Stimulated activated CD4-positive, alpha-beta T cell treated with anti-CD3 and anti-CD28 coated beads, Interleukin-15, amount 100 ng/mL, for 1 hour (primary cell): ENCODE measurements at regions not wholly inside any gene's neighbourhood (a gene's known extent, or its start where the extent isn't known, plus 50 kb on each side); places are given as distances from the start of the nearest gene placed in this dataset.

Experiments used
- DNase-seq, 2 donors: peaks; one replicate each; pipeline ENCODE4 v3.0.0-alpha.2; 2020; ENCODE audit warnings: low read depth in 1 of 2, low spot score in 1 of 2

DNA sequence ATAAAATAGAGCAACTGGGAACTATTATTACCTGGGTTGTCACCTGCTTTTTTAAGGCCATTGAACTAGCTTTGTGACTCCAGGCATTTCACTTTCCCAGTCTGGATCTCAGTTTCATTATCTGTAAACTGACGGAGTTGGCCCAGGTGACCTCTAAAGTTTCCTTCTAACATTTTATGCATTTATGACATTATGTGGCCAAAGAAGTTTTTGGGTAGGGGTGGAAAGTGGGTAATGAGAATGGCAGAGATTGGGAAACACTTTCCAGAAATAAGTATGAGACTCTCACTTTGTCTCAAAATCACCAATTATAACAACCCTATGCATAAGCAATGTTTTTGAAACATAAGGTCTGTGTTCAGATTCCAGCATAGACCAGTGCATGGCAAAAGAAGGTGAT, 99.1 kb upstream of the ARHGEF3 start:
- no peak for DNase-seq

DNA sequence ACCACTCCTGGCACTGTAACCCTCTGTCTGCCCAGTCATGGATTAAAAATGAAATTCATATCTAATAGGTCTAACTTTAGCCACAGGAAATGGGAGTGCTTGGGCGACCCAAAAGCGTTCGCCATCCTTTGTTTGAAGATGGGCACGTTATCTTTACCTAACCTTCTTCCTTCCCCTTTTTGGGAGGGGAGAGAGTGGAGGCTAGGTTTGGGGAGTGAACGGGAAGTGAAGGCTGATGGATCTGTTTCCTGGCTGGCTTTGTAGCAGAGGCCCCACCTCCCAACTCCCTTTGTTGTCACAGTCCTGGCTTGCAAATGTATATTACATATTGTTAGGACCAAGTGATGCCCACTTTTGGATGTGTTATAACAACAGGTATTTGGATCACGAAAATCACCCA, 98.1 kb upstream of the ARHGEF3 start:
- no peak for DNase-seq

DNA sequence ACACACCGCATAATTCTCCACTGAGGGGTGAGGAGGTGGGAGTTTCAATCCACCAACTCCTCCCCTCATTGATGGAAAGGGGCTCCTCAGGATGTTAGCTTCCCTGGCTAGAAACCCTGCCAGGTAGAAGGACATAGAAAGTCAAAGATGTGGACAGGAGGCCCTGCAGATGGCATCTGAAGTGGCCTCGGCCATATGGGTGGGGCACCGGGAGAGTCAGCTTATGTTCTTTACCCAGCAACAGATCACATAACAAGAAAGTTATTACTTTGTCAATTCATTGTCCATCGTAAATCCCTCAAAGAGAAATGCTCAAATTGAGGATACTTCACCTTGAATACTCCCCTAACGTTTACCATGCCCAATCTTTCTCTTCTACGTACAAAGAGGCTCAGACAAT, 97.3 kb upstream of the ARHGEF3 start:
- DNase-seq: no peak

DNA sequence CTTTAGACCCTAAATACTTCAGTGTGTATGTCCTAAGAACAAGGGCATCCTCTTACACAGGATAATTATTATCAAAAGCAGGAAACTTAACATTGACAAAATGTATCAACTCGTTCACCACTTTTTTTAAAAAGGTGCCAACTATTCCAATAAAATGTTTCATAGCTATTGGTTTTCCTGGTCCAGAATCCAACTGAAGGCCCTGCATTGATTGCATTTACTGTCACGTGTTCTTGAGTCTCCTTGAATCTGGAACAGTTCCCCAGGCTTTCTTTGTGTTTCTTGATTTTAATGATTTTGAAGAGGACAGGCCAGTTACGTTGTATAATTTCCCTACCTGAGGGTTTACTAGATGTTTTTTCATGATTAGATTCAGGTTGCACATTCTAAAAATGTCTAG, 94.6 kb upstream of the ARHGEF3 start:
- DNase-seq: no peak

DNA sequence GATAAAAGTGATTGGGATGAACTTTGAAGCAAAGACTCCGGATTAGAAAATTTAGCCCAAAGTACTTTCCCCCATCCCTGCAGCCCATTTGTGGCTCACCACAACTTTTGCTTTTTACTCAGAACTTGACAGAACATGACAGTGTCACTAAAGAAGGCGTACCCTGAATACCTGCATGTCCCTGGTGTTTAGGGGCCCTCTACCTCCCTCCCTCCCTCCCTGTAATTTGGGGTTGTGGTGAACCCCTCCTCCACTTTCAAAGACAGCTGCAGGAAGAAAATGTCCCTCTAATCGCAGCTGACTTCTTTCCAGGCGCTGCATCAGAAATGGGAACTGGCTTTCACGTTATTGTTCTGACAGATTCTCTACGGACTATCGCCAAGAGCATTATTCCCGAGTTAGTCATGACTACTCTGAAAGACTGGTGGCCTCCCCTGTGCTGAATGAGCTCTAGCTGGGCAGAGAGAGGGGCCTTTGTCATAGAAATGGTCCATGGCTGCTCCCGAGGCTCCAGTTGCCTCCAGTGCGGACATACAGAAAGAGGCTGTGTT, 93.2 kb upstream of the ARHGEF3 start:
- DNase-seq: no peak

DNA sequence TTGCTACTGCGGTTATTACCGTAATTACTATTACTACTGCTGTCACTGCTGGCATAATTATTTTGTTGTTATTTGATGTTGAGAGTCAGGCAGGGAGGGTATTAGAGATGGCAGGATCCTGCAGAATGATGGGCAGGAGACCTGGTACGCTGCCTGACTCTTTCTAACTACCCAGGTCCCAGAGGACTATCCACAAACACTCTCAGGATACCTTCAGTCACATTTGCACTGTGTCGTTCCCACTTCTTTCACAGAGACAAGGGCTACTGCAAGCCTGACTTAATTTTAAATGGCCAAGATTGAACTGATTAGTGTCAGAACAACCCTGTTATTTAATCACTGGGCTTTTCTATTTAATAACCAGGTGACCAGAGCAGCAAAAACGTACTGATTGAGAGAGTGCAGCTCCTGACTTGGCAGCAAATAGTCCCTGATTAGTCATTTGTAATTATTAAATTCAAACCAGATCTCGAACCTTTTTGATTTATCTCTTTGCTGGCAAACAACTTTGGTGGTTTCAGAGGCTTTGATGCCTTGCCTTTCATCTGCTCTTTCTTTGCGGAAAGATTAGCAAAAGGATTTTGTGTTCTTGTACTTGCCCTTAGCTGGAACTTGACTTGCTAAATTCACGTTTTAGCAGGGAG, 88.8 kb upstream of the ARHGEF3 start:
- no peak for DNase-seq

- no peak for DNase-seq
Measured at GRCh38 chr3:56889131-56889530, 87.4 kb upstream of the ARHGEF3 start.

DNA sequence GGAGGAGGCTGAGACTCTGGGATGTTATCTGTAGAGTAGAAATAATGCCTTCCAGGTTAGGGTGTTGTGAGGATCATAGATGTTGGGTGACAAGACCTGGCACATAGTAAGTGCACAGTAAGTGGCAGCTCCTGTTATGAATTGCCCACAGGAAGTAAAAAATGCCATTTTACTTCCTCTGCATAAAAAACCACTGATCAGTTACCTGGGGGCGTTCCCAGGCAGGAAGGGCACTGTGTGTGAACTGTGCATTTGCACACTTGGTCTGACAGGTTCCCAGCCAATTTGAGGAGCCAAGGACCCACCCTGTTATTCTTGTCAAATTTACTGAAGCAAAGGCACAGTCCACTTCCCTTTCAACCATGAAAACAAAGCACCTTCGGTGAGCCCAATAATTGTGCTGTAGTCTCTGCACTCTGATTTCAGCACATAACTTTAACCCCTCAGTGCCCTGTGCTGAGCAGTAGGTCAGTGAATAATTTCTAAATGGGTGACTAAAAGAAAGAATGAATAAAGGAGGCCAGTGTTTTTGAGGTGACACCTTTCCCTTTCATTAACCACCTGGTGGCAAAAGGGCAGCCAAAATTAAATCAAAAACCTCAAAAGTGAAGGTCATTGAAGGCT, 85.8 kb upstream of the ARHGEF3 start:
- DNase-seq: no peak

- no peak for DNase-seq
Measured at GRCh38 chr3:56886314-56886713, 84.6 kb upstream of the ARHGEF3 start.

DNA sequence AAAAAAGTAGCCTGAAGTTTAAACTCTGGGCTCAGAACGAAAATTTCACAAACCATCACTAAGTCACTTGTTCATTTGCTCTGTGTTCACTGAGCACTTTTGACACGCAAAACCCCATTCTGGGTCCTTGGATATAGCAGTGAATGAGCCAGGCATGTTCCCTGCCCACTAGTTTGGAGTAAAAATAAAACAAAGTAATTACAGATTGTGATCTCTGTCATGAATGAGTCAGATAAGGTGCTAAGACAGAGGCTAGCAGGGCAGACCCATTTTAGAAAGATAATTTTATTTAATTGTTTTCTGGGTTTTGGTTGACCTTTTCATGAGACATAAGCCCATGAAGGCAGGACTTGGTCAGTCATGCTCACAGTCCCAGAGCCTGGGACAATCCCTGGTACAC, 84.1 kb upstream of the ARHGEF3 start:
- DNase-seq: no peak

GRCh38 chr3:56885453-56885852, 83.7 kb upstream of the ARHGEF3 start:
- no peak for DNase-seq

DNA sequence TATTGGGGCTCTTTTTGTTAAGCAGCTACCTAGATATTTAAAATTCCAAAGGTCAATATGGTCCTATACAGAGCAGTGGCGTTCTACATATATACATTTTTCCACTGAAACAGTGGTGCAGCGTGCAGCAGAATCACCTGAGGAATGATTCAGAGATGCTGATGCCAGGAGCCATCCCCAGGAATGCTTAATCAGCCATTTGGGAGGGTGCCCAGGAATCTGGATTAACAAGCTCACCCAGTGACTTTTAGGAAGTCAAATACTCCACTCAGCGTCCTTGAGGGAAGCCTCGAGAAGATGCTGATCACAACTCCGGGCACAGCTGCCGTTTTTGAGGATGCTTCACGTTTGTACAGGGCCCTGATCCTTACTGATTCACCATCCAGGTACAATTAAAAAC, 82.6 kb upstream of the ARHGEF3 start:
- DNase-seq: no peak

GRCh38 chr3:56883828-56884227, 82.1 kb upstream of the ARHGEF3 start:
- no peak for DNase-seq

DNA sequence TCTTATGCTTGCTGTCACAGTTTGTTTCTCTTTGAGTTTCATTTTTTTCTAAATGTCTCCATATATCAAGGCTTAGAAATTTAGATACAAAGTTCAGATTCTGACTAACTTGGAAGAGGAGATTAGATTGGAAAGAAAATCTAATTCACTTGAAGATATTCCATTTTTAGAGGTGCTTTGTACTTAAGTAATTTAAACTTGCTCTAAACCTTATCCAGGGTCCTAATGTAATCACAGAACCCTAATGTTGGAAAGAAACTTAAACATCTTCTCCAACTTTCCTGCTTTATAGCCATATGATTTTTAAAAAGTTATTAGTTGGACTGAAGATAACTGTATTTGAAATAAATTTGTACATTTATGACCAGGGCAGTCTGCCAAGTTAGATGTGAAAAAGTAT, 81.1 kb upstream of the ARHGEF3 start:
- no peak for DNase-seq

DNA sequence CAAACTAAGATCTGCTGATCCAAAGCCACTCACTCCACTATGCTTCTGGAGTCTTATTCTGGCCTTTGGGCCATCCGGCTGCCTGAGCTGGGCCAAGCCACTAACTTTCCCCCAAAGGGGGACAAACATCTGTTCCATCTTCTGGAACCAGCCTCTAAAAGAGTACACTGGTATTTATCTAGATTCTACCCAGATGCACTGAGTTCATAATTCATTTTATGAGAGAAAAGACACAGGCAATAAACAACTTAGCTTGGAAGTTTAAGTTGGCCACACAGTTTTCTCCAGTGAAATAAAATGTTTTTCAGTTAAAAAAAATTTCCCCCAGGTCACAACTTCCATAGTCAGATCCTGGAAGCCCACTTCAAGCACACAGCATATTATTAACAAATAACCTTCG, 80.1 kb upstream of the ARHGEF3 start:
- no peak for DNase-seq

DNA sequence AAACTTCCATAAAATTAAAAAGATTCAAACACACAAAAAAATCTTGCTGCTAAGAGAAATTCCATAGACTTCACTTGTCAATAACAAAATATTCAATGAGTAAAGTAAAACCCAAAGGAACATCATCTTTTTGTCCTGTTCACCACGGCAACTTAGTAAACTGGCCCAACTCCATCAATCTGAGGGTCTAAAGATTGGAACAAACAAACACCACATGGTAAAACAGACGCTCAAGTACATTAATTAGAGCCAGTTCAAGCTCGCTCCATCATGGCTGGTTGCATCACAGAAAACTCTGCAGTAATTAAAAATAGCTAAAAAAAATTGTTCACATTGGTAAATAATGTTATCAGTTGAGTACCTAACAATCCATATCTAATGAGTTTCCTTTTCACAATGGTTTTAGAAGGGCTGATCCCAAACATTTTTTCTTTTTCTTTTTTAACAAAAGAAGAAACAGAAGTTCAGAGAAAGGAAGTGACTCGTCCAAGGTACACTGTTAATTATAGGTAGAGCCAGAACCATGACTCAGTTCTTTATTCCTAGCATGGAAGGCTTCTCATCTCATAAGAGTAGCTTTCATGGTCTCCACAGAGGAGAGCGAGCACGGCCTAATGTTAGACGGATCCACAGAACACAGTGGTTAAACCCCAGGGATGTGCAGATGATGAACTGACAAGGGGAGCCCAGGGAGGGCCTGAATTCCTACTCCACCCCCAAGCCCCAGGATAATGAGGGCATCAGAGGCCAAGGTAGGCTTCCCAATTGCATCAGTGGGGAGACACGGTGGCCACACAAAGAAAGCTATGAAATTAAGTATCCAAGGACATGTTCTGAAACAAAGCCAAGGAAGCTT, 79.2 kb upstream of the ARHGEF3 start:
- DNase-seq: no peak

DNA sequence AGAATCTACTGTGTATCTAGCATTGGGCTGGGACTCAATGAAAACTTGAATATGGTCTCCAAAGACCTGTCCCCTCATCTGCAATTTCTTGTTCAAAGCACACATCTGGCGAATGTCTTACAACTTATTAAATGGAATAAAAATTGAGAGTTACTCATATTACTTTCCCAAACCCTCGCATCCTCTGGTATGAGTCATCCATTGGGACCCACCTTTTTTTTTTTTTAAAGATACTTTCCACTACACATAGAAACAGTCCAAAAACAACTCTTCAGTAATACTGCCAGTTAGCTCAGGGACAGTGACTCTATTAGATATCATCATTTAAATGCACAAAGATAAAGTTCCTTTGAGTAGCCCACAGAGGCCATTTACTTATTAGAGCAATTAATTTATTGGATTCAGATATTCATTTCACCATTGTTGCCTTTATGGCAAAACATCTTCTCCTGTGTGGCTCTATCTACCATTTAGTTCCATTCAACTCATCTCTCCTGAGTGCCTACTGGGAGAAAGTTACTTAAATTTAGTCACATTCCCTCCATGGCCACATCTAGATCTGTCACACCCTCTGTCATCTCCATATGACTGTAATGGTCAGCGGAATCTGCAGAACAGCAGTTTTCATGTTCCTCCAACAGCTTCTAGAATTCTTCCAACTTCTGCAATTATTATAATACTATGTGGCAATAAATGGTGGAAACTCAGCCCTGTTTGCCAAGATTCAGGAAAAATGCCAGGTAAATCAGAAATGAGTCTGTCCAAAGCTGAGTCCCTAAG, 77.9 kb upstream of the ARHGEF3 start:
- no peak for DNase-seq

DNA sequence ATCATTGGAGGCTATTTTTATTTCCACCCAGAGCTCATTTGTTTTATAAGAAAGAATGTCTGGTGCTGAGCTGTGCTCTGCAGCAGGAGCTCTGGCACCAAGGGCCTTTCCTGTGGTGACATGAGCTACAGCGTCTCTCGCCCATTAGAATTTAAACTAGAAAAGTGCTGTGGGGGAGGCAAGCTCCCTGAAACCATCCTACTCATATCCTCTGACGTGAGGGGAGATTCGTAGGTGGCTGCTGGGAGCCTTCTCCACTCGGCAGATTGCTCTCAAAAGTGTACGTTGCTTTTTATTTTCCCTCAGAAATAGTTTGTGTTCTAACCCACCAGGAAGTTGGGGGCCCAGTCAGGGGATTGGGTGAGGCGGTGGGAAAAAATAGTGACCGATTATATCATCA, 76.3 kb upstream of the ARHGEF3 start:
- peak in 1 of 2 donors; percentile 22 for DNase-seq

DNA sequence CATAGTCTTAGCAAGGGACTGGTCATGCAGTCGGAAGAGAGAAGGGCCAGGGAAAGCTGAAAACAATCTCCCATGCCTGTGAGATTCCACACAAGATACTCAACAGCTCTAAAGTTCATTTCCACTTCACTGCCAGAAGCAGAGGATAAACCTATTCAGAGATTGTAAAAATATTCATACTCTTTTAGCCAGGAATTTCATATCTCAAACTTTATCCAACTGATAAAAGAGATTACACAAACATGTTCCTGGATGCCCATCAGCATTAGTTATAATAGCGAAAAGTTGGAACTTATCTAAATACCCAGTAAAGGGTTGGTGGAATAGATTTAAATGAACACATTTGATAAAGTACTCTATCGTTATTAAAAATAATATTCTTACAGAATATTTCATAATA, 75.2 kb upstream of the ARHGEF3 start:
- no peak for DNase-seq

- no peak for DNase-seq
Measured at GRCh38 chr3:56874269-56874668, 72.5 kb upstream of the ARHGEF3 start.

- DNase-seq: no peak
Measured at GRCh38 chr3:56870436-56870835, 68.7 kb upstream of the ARHGEF3 start.
